AG04449 (cell line): ENCODE measurements at regions not wholly inside any gene's neighbourhood (a gene's known extent, or its start where the extent isn't known, plus 50 kb on each side); places are given as distances from the start of the nearest gene placed in this dataset.

ENCODE experiments used
- CTCF ChIA-PET: fragments of 350-600 bp; formaldehyde crosslinking; extraction: SDS; loops from one replicate; lab custom pipeline; 2021; ENCODE audit warnings: antibody characterized with exemption; lab: Yijun Ruan, JAX
- POLR2A ChIA-PET: fragments of 400-600, 350-600 bp; formaldehyde crosslinking; extraction: SDS; loops from one replicate; lab custom pipeline; 2020; ENCODE audit warnings: antibody characterized with exemption, inconsistent platforms; lab: Yijun Ruan, JAX
- DNase-seq: peaks from one replicate; pipeline ENCODE4 v3.0.0-alpha.2; 2010; ENCODE audit warnings: low read depth, low spot score
- H3K4me3 ChIP-seq: 2 replicates; pipeline ENCODE4 v1.5.1; 2011; ENCODE audit warnings: low read depth, mild to moderate bottlenecking, control low read depth, low read length
- CTCF ChIP-seq: IDR thresholded peaks from one replicate; pipeline ENCODE4 v1.5.1; 2011; ENCODE audit warnings: mild to moderate bottlenecking, moderate library complexity, low read length, control low read depth, inconsistent platforms; ENCODE audit not compliant: insufficient read depth; ENCODE audit errors: missing control alignments

DNA sequence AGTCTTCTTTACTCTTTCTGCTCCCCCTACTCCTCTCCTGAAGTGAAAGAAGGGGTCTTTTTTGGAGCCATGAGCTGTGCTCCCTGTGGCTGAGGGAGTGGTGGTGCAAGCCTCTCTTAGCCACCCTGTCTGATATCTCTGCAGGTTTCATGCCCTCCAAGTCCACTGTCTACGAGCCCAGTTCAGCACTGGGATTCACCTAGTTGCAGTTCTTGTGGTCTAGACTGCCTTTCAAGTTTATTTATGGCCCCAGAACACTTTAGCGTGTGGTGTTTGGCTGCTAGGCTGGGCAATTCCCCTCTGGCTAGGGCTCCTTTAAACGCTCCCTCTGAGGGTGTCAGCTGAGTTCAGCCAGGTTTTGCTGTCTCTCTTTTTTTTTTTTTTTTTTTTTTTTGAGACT is 908.6 kb downstream of the TRHDE start:
- no peak for DNase-seq
- ChIA-PET POLR2A (no interaction called here), CTCF (no interaction called here)
- H3K4me3 ChIP-seq: no peak overlapping the region
- TF ChIP-seq CTCF: no peak

- no peak for DNase-seq
- no peak overlapping the region for H3K4me3 ChIP-seq
- CTCF ChIA-PET: no interaction called here
- POLR2A ChIA-PET: no interaction called here
- TF ChIP-seq CTCF: no peak
These were observed 909.1 kb downstream of the TRHDE start for GRCh38 chr12:73181244-73181643.

GRCh38 chr12:73185403-73185802 is 913.2 kb downstream of the TRHDE start:
- POLR2A ChIA-PET: no interaction called here
- no peak for TF ChIP-seq CTCF

GRCh38 chr12:73186272-73186671 is 914.1 kb downstream of the TRHDE start:
- ChIA-PET POLR2A (no interaction called here), CTCF (no interaction called here)
- no peak for DNase-seq
- no peak for TF ChIP-seq CTCF
- no peak overlapping the region for H3K4me3 ChIP-seq

More at GRCh38 chr12:73185403-73185802, 913.2 kb downstream of the TRHDE start:
- CTCF ChIA-PET: no interaction called here
- no peak for DNase-seq
- H3K4me3 ChIP-seq: no peak overlapping the region

- DNase-seq: no peak
- POLR2A ChIA-PET: no interaction called here
- TF ChIP-seq CTCF: no peak
- H3K4me3 ChIP-seq: no peak overlapping the region
- CTCF ChIA-PET: no interaction called here
These were observed 915.6 kb downstream of the TRHDE start for GRCh38 chr12:73187765-73188164.

DNA sequence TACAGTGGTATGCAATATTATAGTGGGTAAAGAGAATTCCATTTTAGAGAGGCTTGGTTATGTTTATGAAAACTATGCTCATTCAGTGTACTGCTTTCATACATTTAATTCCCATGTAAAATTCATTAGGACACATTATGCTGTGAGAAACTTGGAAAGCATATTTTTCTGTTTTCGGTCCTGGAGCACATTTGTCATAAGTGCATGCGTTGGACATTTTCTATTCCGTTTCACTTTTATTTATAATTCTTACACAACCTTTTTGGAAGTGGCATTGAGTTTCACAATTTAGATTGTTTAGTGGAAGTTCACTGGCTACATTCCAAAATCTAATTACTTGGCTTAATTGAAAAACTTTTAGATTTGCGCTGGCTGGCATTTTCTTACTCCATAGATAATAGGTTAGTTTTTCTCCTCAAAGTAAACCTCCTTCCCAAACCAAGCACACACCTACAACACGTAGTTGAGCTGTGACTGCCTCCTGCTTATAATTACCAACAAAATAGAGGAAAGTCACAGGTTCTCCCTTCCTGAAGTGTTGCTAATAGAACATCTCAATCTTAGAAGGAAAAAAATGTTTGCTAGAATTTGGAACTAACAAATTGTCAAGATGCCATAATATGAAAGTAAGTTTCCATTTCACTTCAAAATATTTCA is 938.5 kb downstream of the TRHDE start:
- H3K4me3 ChIP-seq: no peak overlapping the region
- TF ChIP-seq CTCF: no peak
- ChIA-PET POLR2A (no interaction called here), CTCF (no interaction called here)
- DNase-seq: no peak
